K562 (cell line): ENCODE measurements at regions not wholly inside any gene's neighbourhood (a gene's known extent, or its start where the extent isn't known, plus 50 kb on each side); places are given as distances from the start of the nearest gene placed in this dataset.

Experiments used
- CC2D1A ChIP-seq: fragments of 450-650 bp; IDR thresholded peaks from 2 replicates; pipeline ENCODE4 v1.6.1; 2017; ENCODE audit warnings: mild to moderate bottlenecking
- EP300 ChIP-seq: IDR thresholded peaks from 2 replicates; pipeline ENCODE4 v1.6.1; 2012; ENCODE audit warnings: low read length, improper control_type of control experiment
- RFX5 ChIP-seq: IDR thresholded peaks from 2 replicates; pipeline ENCODE4 v1.6.1; 2011; ENCODE audit warnings: low read depth, mild to moderate bottlenecking, improper control_type of control experiment, low read length
- ZBTB26 ChIP-seq: fragments of 450-650 bp; formaldehyde crosslinking; IDR thresholded peaks from 2 replicates; pipeline ENCODE4 v1.4.0; 2022; ENCODE audit warnings: missing genetic modification characterization
- ZFP36 ChIP-seq: fragments of 150-350 bp; IDR thresholded peaks from 2 replicates; pipeline ENCODE4 v1.6.1; 2018; ENCODE audit warnings: low read length, low read depth; ENCODE audit not compliant: partially characterized antibody
- ZNF224 ChIP-seq: sonication (generic); formaldehyde crosslinking; IDR thresholded peaks from 2 replicates; pipeline ENCODE4 v1.8.0; 2022; ENCODE audit warnings: mild to moderate bottlenecking, missing genetic modification reagents
- TF ChIP-seq, protein P1 (sequence below), 3 experiments: IDR thresholded peaks in 2 of 3; conservative IDR thresholded peaks in 1 of 3; 2 replicates each; pipeline ENCODE4 v1.5.1; 2011 to 2012; ENCODE audit warnings: low read length in 3 of 3, mild to moderate bottlenecking in 3 of 3, control low read depth in 2 of 3, improper control_type of control experiment in 1 of 3, inconsistent platforms in 1 of 3, low read depth in 1 of 3, mixed read lengths in 1 of 3, moderate library complexity in 1 of 3; ENCODE audit not compliant: insufficient read depth in 2 of 3

DNA sequence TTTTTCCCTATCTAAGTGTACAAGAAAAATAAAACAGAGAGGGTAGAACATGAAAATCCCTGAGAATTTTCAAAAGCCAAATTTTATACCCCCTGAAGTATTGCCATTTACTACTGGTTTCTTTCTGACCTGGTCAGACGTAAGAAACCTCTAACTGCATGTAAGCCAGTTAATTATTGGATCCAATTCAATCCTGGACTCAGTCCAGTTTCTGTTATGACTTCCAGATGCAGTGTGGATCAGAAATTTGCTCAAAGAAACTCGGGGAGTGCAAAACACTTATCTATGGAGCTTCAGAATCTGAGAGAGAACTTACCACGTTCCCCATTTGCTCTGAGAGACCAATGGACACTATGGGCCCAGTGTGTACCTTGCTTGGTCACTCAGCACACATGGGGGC lies 383.5 kb downstream of the KLHL4 start:
- TF ChIP-seq ZNF224 (CRISPR knock-in tag) = no peak
- TF ChIP-seq RFX5 = no peak
- no peak for TF ChIP-seq ZFP36
- no peak for TF ChIP-seq CC2D1A
- TF ChIP-seq, protein P1, sequence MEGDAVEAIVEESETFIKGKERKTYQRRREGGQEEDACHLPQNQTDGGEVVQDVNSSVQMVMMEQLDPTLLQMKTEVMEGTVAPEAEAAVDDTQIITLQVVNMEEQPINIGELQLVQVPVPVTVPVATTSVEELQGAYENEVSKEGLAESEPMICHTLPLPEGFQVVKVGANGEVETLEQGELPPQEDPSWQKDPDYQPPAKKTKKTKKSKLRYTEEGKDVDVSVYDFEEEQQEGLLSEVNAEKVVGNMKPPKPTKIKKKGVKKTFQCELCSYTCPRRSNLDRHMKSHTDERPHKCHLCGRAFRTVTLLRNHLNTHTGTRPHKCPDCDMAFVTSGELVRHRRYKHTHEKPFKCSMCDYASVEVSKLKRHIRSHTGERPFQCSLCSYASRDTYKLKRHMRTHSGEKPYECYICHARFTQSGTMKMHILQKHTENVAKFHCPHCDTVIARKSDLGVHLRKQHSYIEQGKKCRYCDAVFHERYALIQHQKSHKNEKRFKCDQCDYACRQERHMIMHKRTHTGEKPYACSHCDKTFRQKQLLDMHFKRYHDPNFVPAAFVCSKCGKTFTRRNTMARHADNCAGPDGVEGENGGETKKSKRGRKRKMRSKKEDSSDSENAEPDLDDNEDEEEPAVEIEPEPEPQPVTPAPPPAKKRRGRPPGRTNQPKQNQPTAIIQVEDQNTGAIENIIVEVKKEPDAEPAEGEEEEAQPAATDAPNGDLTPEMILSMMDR (IDR thresholded peaks at IDR 0.05 in 2 of 3, conservative IDR thresholded peaks at IDR 0.05 in 1 of 3; ENCODE audit: insufficient read depth in 2 of 3, low read depth in 1 of 3, low read length in 3 of 3) = no peak
- TF ChIP-seq ZBTB26 (CRISPR knock-in tag) = no peak
- no peak for TF ChIP-seq EP300
